Epithelial cell of esophagus (primary cell): ENCODE measurements at regions not wholly inside any gene's neighbourhood (a gene's known extent, or its start where the extent isn't known, plus 50 kb on each side); places are given as distances from the start of the nearest gene placed in this dataset.
A peak's percentile ranks its signal among the peaks of the same experiment; 100 is the strongest.

Experiments used
- DNase-seq: peaks from one replicate; pipeline ENCODE4 v3.0.0; 2010; ENCODE audit warnings: low read depth
- H3K4me3 ChIP-seq: 2 replicates; pipeline ENCODE4 v1.5.1; 2011; ENCODE audit warnings: mild to moderate bottlenecking, low read length, control low read depth
- CTCF ChIP-seq: IDR thresholded peaks from 2 replicates; pipeline ENCODE4 v1.5.1; 2011; ENCODE audit warnings: low read depth, mild to moderate bottlenecking, low read length, control low read depth, inconsistent platforms; ENCODE audit not compliant: insufficient read depth; ENCODE audit errors: missing control alignments

GRCh38 chr4:67355806-67356205 is 189.5 kb downstream of the CENPC start:
- no peak for DNase-seq
- no peak overlapping the region for H3K4me3 ChIP-seq
- TF ChIP-seq CTCF, result no peak

- no peak overlapping the region for H3K4me3 ChIP-seq
- TF ChIP-seq CTCF, result no peak
- DNase-seq, result no peak
These were observed 198.6 kb downstream of the CENPC start for GRCh38 chr4:67346654-67347053.

GRCh38 chr4:67344594-67345380 is 200.5 kb downstream of the CENPC start:
- H3K4me3 ChIP-seq, result no peak overlapping the region
- TF ChIP-seq CTCF, result no peak
- DNase-seq, result no peak

- H3K4me3 ChIP-seq, result no peak overlapping the region
- TF ChIP-seq CTCF, result no peak
- no peak for DNase-seq
These were observed 202.1 kb downstream of the CENPC start for GRCh38 chr4:67343199-67343598.

- no peak overlapping the region for H3K4me3 ChIP-seq
- TF ChIP-seq CTCF, result no peak
- DNase-seq, result no peak
These were observed 203.0 kb downstream of the CENPC start for GRCh38 chr4:67342291-67342690.

- TF ChIP-seq CTCF, result no peak
- DNase-seq, result no peak
- no peak overlapping the region for H3K4me3 ChIP-seq
These were observed 211.6 kb downstream of the CENPC start for GRCh38 chr4:67333664-67334063.

GRCh38 chr4:67332627-67333026 is 212.7 kb downstream of the CENPC start:
- peak; percentile 34 for TF ChIP-seq CTCF
- H3K4me3 ChIP-seq, result no peak overlapping the region
- peak; percentile 23 for DNase-seq
